ENCODE measurements at regions not wholly inside any gene's neighbourhood (a gene's known extent, or its start where the extent isn't known, plus 50 kb on each side); places are given as distances from the start of the nearest gene placed in this dataset.
"Not testable (repeated sequence)": the region's sequence is repeated elsewhere in the genome, so short reads cannot be mapped to it uniquely, and the experiment has no call there.

DNA sequence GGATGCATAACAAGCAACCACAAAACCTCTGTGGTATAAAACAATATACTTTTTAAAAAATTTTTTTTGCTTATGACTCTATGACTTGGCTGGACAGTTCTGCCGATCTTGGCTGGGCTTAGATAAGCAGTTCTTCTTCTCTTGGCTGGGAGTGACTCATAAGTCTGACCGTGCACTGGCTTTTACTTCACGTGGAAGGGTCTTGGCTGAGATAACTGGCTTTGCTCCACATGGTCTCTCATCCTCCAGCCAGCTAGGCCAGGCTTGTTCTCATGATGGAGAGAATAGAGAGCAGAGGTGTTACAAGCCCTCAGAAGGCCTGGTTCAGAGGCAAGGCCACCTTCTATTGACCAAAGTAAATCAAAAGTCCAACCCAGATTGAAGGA, 178.9 kb upstream of the SERPINE2 start:
- TF ChIP-seq EZH2 (IDR thresholded peaks at IDR 0.05; ENCODE audit: low read length, missing control alignments), result no peak
- TF ChIP-seq, protein P1, sequence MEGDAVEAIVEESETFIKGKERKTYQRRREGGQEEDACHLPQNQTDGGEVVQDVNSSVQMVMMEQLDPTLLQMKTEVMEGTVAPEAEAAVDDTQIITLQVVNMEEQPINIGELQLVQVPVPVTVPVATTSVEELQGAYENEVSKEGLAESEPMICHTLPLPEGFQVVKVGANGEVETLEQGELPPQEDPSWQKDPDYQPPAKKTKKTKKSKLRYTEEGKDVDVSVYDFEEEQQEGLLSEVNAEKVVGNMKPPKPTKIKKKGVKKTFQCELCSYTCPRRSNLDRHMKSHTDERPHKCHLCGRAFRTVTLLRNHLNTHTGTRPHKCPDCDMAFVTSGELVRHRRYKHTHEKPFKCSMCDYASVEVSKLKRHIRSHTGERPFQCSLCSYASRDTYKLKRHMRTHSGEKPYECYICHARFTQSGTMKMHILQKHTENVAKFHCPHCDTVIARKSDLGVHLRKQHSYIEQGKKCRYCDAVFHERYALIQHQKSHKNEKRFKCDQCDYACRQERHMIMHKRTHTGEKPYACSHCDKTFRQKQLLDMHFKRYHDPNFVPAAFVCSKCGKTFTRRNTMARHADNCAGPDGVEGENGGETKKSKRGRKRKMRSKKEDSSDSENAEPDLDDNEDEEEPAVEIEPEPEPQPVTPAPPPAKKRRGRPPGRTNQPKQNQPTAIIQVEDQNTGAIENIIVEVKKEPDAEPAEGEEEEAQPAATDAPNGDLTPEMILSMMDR (conservative IDR thresholded peaks at IDR 0.05 in 1 of 2, IDR thresholded peaks at IDR 0.05 in 1 of 2; ENCODE audit: low read depth in 1 of 2, low read length in 2 of 2), result no peak
- Histone ChIP-seq H3K4me3 (replicated peaks in 1 of 4; ENCODE audit: control extremely low read depth in 1 of 4, insufficient read depth in 1 of 4, low read depth in 3 of 4, low read length in 4 of 4) (no peak overlapping the region), H3K27me3 (ENCODE audit: control insufficient read depth, insufficient read depth, low read length) (no peaks in the 10 kb centered on the region), H3K79me2 (ENCODE audit: control insufficient read depth, insufficient read depth, low read length) (no peaks in the 10 kb centered on the region), H4K20me1 (ENCODE audit: control insufficient read depth, extremely low read depth, insufficient read depth, low read length) (no peaks in the 10 kb centered on the region), H3K9me3 (ENCODE audit: control insufficient read depth, insufficient read depth, low read depth, low read length) (no peaks in the 10 kb centered on the region), H3K9ac (ENCODE audit: insufficient read depth, low read length) (no peak overlapping the region), H2AFZ (ENCODE audit: low read length) (no peak overlapping the region), H3K27ac (ENCODE audit: insufficient read depth, low read length) (no peak overlapping the region), H3K36me3 (ENCODE audit: control insufficient read depth, insufficient read depth, low read length) (no peaks in the 10 kb centered on the region), H3K4me1 (ENCODE audit: control insufficient read depth, extremely low read depth, insufficient read depth, low read length) (peaks cover 11% of the 10 kb centered on the region), H3K4me2 (ENCODE audit: extremely low read depth, insufficient read depth, low read length) (no peak overlapping the region)
- DNase-seq (ENCODE audit: low read depth in 2 of 2), result peak; percentile 92 to 94

DNA sequence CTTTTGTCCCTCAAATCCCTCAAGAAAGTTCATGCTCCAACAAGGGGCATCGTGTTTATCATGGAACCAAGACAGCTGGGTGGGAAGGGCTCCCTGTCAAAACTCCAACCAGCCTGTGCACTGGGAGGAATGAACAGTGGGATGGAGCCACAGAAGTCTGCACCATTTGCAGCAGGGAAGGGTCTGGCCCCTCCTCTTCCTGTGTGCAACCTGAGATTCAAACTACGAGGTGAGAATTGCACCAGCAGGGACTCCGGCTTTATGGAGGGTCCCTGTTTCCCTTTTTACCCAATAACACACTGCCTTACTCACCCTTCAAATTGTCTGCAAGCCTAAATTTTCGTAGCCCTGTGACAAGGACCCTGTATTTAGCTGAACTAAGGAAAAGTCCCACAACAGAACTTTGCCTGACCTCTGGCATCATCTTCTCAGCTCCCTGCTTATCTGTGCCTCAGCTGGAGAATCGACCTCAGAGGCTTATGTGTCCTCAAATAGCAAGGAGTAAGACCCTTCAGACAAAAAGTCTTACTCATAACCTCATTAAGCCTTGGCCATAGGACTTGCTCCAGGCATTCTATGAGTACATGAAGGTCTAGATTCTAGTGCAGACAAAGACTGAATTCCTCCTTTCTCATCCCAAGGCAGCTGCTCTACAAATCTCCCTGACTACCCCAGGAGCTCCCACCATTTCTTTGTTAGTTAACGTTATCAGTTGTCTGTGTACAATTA, 178.3 kb upstream of the SERPINE2 start:
- peaks cover 11% of the 10 kb centered on the region for H3K4me1 ChIP-seq (ENCODE audit: control insufficient read depth, extremely low read depth, insufficient read depth, low read length)
- H3K9me3 ChIP-seq (ENCODE audit: control insufficient read depth, insufficient read depth, low read depth, low read length), result no peaks in the 10 kb centered on the region
- H3K79me2 ChIP-seq (ENCODE audit: control insufficient read depth, insufficient read depth, low read length), result no peaks in the 10 kb centered on the region
- no peak overlapping the region for H3K4me2 ChIP-seq (ENCODE audit: extremely low read depth, insufficient read depth, low read length)
- no peak overlapping the region for H3K27ac ChIP-seq (ENCODE audit: insufficient read depth, low read length)
- H4K20me1 ChIP-seq (ENCODE audit: control insufficient read depth, extremely low read depth, insufficient read depth, low read length), result no peaks in the 10 kb centered on the region
- DNase-seq (ENCODE audit: low read depth in 2 of 2), result no peak
- no peak overlapping the region for H2AFZ ChIP-seq (ENCODE audit: low read length)
- H3K36me3 ChIP-seq (ENCODE audit: control insufficient read depth, insufficient read depth, low read length), result no peaks in the 10 kb centered on the region
- no peaks in the 10 kb centered on the region for H3K27me3 ChIP-seq (ENCODE audit: control insufficient read depth, insufficient read depth, low read length)
- no peak overlapping the region for H3K4me3 ChIP-seq (replicated peaks in 1 of 4; ENCODE audit: control extremely low read depth in 1 of 4, insufficient read depth in 1 of 4, low read depth in 3 of 4, low read length in 4 of 4)
- H3K9ac ChIP-seq (ENCODE audit: insufficient read depth, low read length), result no peak overlapping the region
- no peak for TF ChIP-seq EZH2 (IDR thresholded peaks at IDR 0.05; ENCODE audit: low read length, missing control alignments)
- TF ChIP-seq, protein P1 (conservative IDR thresholded peaks at IDR 0.05 in 1 of 2, IDR thresholded peaks at IDR 0.05 in 1 of 2; ENCODE audit: low read depth in 1 of 2, low read length in 2 of 2), result no peak

DNA sequence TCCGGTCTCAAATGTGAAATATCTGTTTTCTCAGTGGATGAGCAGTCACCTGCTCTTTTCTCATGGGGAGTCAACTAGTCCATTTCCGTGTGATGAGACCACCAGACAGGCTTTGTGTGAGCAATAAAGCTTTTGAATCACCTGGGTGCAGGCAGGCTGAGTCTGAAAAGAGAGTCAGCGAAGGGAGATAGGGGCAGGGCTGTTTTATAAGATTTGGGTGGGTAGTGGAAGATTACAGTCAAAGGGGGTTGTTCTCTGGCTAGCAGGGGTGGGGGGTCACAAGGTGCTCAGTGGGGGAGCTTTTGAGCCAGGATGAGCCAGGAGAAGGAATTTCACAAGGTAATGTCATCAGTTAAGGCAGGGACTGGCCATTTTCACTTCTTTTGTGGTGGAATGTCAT, 176.5 kb upstream of the SERPINE2 start:
- not testable (repeated sequence) for H3K9me3 ChIP-seq (ENCODE audit: control insufficient read depth, insufficient read depth, low read depth, low read length); H3K4me1 ChIP-seq (ENCODE audit: control insufficient read depth, extremely low read depth, insufficient read depth, low read length); H3K4me3 ChIP-seq (replicated peaks in 1 of 4; ENCODE audit: control extremely low read depth in 1 of 4, insufficient read depth in 1 of 4, low read depth in 3 of 4, low read length in 4 of 4); DNase-seq (ENCODE audit: low read depth in 2 of 2); H3K79me2 ChIP-seq (ENCODE audit: control insufficient read depth, insufficient read depth, low read length); H4K20me1 ChIP-seq (ENCODE audit: control insufficient read depth, extremely low read depth, insufficient read depth, low read length); H3K27ac ChIP-seq (ENCODE audit: insufficient read depth, low read length); H3K4me2 ChIP-seq (ENCODE audit: extremely low read depth, insufficient read depth, low read length); H2AFZ ChIP-seq (ENCODE audit: low read length); H3K9ac ChIP-seq (ENCODE audit: insufficient read depth, low read length); H3K27me3 ChIP-seq (ENCODE audit: control insufficient read depth, insufficient read depth, low read length); H3K36me3 ChIP-seq (ENCODE audit: control insufficient read depth, insufficient read depth, low read length)

Measured in fibroblast of lung (primary cell).